ENCODE measurements at regions not wholly inside any gene's neighbourhood (a gene's known extent, or its start where the extent isn't known, plus 50 kb on each side); places are given as distances from the start of the nearest gene placed in this dataset.
A peak's percentile ranks its signal among the peaks of the same experiment; 100 is the strongest.

DNA sequence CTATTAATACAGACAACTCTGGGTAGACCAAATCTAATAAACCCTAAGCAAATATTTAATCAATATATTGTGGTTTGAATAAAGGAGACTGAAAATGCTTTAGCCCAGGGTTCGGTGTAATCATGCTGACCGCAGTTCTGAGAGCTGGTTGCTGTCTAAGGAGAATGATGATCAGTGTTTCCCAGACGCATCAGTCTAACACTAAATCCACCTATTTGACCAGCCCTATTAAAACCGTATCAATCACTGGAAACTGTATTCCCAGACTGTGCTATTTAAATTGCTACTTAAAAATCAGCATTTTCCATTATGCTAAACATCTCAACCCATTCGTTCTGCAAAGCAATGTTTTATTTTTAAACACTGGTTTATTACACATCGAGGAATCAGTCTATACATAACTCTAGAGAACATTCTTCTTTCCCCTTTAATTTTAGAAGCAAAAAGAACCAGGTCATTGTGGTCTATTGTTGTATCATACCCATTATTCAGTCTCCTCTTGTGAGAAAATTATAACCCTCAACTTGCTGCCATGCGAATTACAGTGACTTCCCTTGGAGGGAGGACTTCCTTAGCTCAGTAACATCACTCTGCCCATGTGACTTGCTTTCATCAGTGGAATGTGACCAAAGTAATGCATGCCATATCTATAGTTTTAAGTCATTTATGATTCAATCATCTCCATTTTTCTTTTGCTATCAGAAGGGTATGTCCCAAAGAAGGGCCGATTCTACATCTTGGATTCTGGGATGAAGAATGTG lies 515.2 kb upstream of the JAG1 start:
- no peak for DNase-seq

DNA sequence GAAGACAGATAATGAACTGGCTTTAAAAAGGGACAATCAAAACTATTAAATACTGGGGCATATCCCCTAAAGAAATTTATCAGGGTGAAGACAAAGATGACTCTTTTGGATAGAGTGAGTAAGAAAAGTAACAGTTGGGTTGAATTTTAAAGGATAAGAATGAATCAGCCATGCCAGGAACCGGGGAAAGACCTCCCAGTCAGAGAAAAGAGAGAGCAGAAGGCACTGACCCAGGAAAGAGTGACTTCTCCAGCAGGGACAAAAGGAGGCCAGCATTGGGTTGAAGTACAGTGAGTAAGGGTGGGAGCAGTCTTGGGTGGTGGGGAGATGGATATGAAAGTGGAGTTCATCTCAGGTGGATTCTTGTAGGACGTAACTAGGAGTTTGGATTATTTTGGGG lies 516.9 kb upstream of the JAG1 start:
- DNase-seq, result no peak

DNA sequence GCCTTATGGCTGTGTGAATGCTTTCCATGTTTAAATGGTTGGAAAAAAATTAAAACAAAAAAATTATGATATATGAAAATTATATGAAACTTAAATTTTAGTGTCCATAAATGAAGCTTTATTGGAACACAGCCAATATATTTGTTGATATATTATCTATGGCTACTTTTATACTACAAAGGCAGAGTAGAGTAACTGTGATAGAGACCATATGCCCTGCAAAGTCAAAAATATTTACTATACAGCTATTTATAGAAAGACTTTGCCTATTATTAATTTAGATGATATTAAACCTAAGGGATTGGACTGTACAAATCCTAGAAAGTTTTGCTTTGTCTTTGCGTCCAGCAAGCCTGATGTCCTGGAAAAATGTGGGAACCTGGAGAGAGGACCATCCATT lies 518.3 kb upstream of the JAG1 start:
- DNase-seq, result no peak

DNA sequence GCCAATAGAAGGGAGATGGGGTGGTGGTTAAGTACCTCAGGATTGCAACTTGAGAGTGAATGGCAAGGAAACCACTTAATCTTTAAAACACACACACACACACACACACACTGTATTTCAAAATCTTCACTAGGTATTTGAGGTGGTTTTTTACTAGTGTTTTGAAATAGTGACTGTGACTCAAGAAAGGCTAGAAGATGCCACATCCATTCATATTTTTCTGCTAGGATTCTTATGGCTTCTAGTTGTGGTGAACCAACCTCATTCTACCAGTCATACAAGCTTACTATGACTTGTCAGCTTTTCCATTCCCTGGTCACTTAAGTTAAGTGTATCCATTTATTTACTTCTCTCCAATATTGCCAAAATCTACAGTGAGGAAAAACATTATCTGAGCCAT lies 519.4 kb upstream of the JAG1 start:
- peak; percentile 43 for DNase-seq

DNA sequence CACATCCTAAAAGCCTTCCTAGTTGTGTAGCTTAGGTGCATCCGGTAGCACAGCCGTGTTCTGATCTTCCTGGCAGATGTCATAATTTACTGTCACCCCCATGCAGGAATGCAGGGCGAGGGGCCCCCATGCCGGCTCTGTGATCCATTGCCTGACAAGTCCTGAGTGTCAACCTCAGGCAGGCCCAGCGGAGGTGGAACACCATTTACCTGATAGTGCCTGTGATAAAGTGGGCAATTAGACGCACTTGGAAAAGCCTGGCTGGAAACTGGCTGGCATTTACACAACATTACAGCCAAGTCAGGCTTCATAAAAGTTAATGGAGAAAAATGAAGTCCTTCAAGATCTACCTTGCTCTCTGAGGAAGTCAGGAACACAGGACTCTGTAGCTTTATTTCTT lies 521.4 kb upstream of the JAG1 start:
- DNase-seq, result no peak

DNA sequence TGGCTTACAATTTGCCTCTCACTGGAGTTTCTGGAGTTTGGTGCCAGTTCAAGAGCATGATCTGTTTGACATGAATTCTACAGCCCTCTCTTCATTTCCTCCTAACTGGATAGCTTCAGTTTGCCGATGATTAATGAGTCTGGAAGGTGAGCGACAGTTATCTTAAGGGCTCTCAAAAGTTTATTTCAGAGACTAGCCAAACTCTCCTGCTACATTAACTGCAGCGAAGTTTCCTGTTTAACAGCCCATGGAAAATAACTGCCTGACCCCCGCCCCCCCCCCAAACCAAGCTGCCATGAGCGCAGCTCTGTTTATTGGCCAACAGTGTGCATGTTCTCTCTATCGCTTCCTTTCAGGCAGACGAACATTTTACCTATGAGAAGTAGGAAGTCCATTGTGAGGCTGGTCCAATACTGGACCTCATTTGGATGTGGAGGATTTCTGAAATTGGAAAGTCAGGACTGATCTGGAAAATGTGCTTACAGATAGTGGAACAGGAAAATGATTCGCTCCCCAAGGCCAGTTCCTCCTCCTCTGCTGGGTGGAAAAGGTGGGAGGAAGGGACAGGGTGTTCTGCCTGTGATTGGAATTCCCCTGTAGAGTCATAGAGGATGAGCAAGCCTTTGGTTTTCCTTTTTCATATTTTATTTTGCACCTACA lies 522.2 kb upstream of the JAG1 start:
- DNase-seq, result peak; percentile 60

DNA sequence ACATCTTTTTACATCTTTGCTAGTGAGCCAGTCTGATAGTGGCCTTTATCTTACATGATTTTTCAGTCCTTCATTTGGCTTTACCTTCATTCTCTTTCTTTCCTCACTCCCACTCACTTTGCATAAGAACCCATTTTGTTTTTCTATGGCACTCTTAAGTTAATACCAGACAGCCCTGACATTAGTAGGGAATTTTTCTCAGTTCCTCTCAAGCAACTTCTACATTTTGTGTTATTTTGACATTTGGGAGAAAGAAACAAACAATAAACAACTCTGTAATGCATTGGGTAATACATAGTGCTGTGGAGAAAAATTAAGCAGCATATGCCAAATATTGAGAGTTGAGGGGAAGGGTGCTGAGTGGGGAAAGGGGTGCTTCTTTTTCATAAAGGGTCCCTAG lies 524.1 kb upstream of the JAG1 start:
- no peak for DNase-seq

DNA sequence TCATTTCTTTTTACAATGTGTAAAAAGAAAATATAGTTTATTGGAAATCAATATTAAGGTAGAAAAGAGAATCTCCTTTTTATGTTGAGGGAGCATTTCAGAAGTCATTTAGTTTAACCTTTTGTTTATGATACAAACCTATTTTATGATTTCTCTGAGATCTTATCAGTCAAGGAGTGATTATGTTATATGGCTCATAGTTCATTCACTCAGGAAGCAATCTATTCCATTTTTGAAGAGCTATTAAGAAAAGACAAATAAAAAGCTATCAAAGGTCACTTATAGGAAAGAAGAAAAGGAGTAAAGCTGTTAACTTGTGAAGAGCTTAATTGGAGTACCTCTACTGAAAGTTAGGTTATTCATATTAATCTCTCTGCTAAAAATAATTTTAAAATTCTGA lies 526.6 kb upstream of the JAG1 start:
- DNase-seq, result no peak

DNA sequence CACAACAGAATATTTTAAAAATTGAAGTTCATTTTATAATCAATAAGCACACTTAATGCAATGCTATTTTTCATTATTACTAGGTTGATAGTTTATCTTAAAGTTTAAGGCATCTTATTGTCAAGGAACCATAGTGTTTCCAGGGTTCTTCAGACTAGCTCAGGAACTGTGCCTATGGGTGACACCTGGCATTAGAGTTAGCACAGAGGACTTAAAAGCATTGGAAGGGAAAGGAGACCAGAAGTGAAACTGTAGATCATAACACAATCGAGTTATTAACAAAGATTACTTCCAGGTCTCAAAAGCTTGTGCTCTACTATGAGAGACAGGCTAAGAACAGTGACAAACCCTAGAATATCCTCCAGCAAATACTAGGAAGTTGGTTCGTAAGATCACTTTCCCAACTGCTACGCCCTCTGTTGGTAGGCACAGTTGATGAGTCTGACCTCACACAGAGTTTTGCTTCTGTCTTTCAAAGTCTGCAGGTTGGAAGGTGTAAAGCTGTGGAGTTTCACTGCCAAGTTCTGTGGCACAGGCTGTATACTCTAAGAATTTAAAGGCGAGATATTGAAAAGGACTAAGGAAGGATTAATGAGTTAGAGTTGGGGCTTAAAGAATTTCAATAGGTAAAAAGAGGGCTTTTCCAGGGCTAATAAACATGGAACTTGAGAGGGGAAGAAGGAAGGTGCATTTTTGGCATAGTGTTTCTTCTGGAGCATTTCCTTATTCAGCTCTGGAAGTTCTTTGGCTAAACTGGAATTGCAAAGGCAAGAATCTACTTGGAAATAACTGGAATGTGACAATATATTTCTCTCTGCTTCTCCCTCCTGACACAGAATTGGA lies 531.3 kb upstream of the JAG1 start:
- DNase-seq, result peak; percentile 54

DNA sequence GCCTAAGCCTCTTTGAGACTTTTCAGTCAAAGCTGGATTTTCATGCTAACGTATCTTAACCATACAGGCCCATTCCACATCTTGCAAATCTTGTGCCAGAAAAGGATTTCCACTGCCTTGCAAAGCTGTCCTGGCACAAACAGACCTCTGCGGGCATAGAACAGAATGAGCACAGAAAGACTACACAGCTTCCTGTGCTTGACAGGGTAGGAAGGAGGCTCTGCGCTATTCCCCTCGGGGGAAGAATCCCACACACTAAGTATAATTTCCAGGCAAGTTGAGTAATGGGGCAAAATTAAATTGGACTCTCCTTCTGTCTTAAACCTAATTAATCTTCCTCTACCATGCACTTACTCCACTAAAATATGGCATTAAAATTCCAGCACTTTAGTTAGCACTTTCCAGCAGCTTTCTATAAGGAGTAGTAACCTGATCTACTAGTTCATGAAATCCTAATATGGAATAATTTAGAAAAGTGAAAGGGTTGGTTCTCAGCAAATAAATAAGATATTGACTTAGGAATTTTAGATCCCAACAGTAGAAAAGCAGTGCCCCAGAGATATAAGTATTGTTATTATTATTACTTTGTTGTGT lies 532.1 kb upstream of the JAG1 start:
- no peak for DNase-seq

DNA sequence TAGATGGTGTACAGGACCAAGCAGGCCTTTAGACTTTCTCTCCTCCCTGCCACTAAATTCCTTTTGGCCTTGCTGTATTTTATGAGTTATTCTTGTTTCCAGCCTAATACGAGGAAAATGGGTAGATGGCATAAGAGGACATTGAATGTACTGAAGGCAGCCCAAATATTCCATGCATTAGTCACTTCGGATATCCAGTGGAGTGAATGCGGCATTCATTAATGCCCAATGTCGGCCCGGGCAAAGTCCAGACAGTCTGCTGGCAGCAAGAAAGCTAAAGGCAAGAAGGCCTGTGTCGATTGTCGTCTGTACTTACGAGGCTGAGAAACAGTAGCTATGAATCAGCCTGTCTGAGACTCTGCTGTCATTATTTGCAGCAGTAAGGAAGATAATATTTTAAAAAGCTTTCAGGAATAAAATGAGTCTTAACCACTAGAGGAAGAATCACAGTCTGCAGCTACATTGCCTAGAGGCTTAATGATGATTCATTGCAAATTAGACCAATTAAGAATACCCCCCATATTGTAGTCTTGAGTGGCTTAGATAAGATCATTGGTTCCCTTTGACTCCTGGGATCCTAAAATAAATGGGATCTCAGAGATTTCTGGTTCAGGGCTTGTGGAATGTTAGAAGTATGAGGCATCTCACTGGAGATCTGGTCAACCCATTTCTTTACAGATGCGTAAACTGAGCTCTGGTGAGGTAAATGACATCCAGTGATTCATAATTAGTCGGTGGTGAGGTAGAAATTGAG lies 534.1 kb upstream of the JAG1 start:
- DNase-seq, result peak; percentile 72

DNA sequence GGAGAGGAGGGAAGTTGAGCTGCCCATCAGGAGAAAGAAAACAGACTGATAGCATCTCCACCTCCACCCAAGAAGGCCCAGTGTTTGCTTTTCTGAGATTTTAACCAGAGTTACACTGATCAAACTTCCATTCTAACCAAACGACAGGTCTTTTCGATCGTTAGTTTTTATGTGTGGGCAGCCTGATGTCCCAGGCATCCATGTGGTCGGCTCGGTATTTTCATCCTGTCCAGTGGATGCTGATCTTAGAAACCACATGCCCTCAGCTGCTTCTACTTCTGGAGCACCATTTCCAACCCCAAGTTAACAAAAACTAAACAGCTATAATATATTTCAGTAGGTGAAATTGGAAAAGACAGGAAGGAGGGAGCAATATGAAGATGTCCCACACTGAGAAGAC lies 536.8 kb upstream of the JAG1 start:
- no peak for DNase-seq

DNA sequence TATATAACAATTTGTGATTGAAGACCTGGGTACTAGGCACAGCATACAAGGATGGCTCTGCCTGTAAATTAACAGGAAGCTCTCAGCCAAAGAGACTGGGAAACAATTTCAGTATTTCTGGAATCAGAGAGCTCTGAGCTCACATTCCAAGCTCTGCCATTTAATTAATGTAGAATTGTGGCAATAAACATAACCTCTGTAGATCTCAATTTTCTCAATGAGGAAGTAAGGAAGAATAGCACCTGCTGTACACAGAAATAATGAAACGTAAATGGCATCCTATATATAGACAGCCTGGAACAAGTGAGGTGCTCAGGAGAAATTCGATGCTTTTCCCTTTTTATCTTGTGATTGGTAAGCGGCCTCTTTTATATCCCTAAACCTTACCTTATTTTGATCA lies 538.5 kb upstream of the JAG1 start:
- no peak for DNase-seq

DNA sequence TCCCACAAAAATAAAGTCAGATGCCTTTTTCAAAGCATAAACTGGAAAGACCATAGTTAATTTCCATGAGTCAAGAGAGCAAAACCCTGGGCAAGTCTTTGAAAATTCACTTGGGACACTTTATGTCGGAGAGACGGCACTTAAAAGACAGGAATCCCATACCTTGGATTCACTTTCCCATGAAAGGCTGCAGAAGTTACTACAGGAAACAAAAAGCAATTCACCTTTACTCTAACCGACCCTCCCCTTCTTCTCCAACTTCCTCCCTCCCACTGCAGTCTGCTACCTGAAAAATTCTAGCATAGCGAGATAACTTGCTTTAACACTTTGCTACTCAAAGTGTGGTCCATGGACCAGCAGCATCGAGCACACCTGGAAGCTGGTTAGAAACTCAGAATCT lies 539.1 kb upstream of the JAG1 start:
- DNase-seq, result no peak

DNA sequence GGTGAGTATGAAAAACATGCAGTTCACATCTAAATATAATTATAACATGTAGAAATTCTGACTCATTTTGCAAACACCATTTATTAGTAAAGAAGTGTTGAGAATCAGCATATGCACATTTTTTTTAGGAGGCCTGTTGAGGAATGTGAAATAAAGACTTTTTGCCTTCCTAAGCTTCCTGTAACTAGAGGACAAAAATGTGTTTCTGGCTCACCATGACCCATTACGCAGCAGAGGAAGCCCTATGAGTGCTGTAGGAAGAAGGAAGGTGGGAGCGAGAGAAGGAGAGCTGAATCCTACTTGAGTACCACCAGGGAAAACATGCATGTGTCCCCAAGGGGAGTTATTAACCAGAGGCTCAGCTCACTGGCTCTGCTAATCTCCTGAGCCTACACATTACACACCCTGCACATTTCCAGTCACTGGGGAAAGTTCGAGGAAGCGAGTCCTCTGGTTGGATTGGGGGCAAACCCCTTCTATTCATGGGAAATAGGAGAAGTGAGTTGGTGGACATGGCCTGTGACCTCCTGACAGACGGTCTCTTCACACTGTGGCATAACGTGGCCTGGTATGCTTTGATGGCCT lies 540.5 kb upstream of the JAG1 start:
- peak; percentile 47 for DNase-seq

DNA sequence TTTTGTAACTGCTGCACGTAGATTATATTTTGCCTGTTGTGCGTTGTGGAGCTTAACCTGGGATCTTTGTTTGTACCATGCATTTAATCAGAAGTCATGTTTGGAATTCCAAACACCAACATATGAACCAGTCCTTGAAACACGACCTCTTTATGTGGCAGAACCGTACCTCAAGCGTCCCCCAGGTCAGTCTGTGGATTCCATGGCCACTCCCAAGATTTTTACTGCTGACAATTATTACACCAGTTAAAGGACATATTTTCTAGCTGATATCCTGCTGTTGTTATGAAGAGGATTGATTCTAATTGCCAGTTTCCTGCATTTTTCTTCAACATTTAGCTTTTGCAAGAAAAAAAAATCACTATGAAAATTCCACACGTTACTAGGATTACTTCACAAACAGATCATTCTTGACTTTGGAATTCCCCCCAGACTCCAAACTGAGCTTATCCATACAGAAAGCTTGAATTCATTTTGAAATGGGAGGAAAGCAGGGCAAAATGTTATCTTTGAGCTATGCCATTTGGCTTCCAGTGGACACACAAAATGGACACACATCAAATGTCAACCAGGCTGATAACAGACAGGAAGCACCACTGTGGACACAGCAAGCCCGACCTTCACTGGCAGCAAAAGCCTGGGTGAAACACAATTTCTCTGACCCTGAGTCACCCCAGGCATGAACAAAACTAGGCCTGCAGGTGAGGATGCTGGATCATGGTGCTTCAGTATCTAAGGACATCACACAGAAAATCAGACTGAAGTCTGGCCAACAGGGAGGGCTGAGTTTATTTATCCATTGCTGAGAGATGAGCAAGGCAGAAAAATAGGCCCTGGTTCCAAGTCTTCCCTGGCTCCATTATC lies 542.9 kb upstream of the JAG1 start:
- peak; percentile 79 for DNase-seq

DNA sequence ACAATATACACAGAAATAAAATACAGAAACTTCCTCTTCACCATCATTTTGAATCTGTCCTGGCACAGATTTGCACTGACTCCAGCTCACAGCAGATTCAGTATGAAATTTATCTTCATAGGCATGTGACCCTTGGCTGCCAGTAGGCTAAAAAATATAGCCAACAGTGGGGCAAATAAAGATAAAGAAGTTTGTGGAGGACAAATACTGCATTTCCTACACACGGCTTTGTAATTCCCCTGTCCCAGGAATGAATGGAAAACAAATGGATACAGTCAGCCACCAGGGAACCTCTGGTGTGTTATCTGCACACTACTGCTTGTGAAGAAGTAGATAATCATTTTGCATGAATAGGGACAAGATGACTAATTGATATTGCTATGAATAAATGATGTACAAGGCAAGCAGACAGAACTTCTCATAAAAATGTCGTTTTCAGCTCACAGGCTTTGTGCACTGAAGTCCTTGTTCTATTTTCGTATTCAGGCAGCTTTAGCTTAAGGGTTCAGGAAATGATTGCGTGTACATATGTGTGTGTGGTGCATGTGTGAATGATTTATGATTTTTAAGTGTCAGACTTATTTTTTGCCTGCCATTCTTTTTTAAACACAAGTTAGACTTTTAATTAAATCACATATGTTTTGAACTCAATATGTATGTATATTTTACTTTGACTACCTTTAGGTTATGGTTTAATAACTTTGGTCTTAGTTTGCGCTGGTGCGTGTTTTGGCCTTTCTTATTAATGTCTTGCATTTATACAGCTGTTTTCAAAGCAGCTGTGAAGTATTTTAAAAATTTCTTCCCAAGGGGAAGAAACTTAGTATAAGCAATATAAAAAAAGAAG lies 543.8 kb upstream of the JAG1 start:
- peak; percentile 50 for DNase-seq

DNA sequence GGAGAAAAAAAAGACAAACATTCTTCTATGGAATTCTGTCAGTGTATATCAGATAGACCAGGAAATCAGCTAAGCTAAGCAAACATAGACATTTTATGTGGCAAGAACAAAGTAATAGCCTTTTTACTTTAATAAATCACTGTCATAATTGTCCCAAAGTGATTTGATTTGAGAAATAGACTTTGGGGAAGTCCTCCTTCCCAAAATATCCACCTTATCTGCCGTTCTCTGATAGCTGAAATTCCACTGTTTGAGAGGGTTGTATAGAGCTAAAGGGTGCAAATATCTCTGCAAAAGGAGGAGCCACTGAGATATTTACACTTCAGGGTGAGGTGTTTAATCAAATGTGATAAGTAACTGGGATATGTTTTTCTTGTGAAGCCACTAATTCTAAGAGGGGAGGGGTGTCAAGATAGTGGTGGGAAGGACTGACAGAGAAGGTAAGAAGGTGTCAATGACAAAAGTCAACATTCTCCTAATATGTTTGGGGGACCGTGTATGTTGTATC lies 544.4 kb upstream of the JAG1 start:
- no peak for DNase-seq

DNA sequence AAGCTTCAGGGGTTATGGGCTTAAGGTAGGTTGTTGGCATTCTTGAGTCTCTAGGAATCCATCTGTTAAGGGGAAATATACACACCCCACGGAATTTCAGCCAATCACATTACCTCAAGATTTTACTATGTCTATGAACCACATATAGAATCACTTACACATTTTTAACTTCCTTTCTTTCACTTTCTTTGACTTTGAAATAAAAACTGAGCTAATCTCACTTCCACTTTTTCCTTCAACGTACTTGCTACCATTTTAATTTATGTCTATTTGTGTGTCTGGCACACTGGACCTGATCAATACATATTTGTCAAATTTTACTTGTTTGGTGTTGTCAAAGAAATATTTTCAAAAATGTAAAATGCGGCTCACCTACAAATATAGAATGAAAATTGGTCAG lies 545.4 kb upstream of the JAG1 start:
- no peak for DNase-seq

DNA sequence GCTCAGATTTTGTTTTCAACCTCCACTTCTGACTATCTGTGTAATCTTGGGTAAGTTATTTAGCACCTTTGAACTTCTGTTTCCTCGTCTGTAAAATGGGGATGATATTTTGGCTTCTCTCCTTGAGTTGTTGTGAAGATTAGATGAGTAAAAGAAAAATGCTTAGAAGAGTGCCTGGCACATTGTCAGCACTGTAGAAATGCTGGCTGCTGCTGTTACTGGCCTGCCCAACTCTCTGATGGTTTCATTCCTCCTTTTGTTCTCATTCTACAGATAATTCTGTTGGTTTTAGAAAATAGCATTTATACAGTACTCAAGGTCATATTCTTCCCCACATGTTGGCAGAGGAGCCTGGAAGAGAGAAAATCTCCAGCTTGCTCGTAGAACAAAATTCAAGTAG lies 547.2 kb upstream of the JAG1 start:
- no peak for DNase-seq
